OCI-LY3 (cell line): ENCODE measurements at regions not wholly inside any gene's neighbourhood (a gene's known extent, or its start where the extent isn't known, plus 50 kb on each side); places are given as distances from the start of the nearest gene placed in this dataset.

ENCODE experiments used
- H2AFZ ChIP-seq: fragments of 200-600, 300-600 bp; shearing (Covaris generic); 2 replicates; pipeline ENCODE4 v1.6.0; 2014; ENCODE audit warnings: antibody characterized with exemption, low read depth, low read length
- H3K27ac ChIP-seq: fragments of 200-600, 300-600 bp; sonication (generic); 2 replicates; pipeline ENCODE4 v1.5.1; 2014; ENCODE audit warnings: mild to moderate bottlenecking, low read length, moderate library complexity, mixed read lengths
- H3K27me3 ChIP-seq: fragments of 200-600, 300-600 bp; sonication (generic); 2 replicates; pipeline ENCODE4 v1.6.1; 2014; ENCODE audit warnings: low read depth, low read length, mixed read lengths
- H3K36me3 ChIP-seq: fragments of 200-600, 300-600 bp; sonication (generic); replicated peaks from 2 replicates; pipeline ENCODE3; 2014; ENCODE audit warnings: low read depth, low read length, mixed read lengths
- H3K4me1 ChIP-seq: fragments of 300-600, 200-600 bp; sonication (generic); 2 replicates; pipeline ENCODE4 v1.6.1; 2014; ENCODE audit warnings: low read length, mixed read lengths
- H3K4me2 ChIP-seq: fragments of 200-600, 300-600 bp; sonication (generic); 2 replicates; pipeline ENCODE4 v1.6.1; 2014; ENCODE audit warnings: low read length, mixed read lengths
- H3K4me3 ChIP-seq: fragments of 300-600, 200-600 bp; sonication (generic); 2 replicates; pipeline ENCODE4 v1.5.1; 2014; ENCODE audit warnings: antibody characterized with exemption, mild to moderate bottlenecking, low read length, moderate library complexity
- H3K79me2 ChIP-seq: fragments of 300-600, 200-600 bp; shearing (Covaris generic); 2 replicates; pipeline ENCODE4 v1.6.1; 2014; ENCODE audit warnings: mild to moderate bottlenecking, low read length, mixed read lengths
- H3K9ac ChIP-seq: fragments of 300-600, 200-600 bp; shearing (Covaris generic); 2 replicates; pipeline ENCODE4 v1.6.0; 2014; ENCODE audit warnings: mild to moderate bottlenecking, low read length, moderate library complexity
- H3K9me3 ChIP-seq: fragments of 200-600, 300-600 bp; shearing (Covaris generic); 2 replicates; pipeline ENCODE4 v1.6.1; 2014; ENCODE audit warnings: low read length, mixed read lengths; ENCODE audit not compliant: insufficient read depth
- H4K20me1 ChIP-seq: fragments of 200-600, 300-600 bp; sonication (generic); 2 replicates; pipeline ENCODE4 v1.6.1; 2016; ENCODE audit warnings: low read length, mixed read lengths; ENCODE audit not compliant: insufficient read depth
- CTCF ChIP-seq: fragments of 200-600, 300-600 bp; sonication (generic); IDR thresholded peaks from 2 replicates; pipeline ENCODE4 v1.5.1; 2014; ENCODE audit warnings: antibody characterized with exemption, low read length, low read depth
- EZH2phosphoT487 ChIP-seq: fragments of 200-600 bp; shearing (Covaris generic); IDR thresholded peaks from 2 replicates; pipeline ENCODE4 v1.6.1; 2018; ENCODE audit warnings: antibody characterized with exemption, mixed run types, low read depth

- Histone ChIP-seq H3K27ac (no peak overlapping the region), H3K4me3 (no peak overlapping the region), H4K20me1 (no peaks in the 10 kb centered on the region), H3K9ac (no peak overlapping the region), H3K27me3 (no peaks in the 10 kb centered on the region), H3K9me3 (no peaks in the 10 kb centered on the region), H3K36me3 (no peaks in the 10 kb centered on the region), H3K4me2 (no peak overlapping the region), H3K79me2 (no peaks in the 10 kb centered on the region), H3K4me1 (no peaks in the 10 kb centered on the region), H2AFZ (no peak overlapping the region)
- TF ChIP-seq CTCF (no peak), EZH2phosphoT487 (no peak)
These were observed 156.1 kb upstream of the PTPRK start for GRCh38 chr6:128676456-128676855.

GRCh38 chr6:128672023-128672422 is 151.6 kb upstream of the PTPRK start:
- no peaks in the 10 kb centered on the region for H3K79me2 ChIP-seq
- H3K4me2 ChIP-seq: no peak overlapping the region
- H4K20me1 ChIP-seq: no peaks in the 10 kb centered on the region
- H2AFZ ChIP-seq: no peak overlapping the region
- no peaks in the 10 kb centered on the region for H3K27me3 ChIP-seq
- H3K4me3 ChIP-seq: no peak overlapping the region
- H3K27ac ChIP-seq: no peak overlapping the region
- H3K9me3 ChIP-seq: no peaks in the 10 kb centered on the region
- H3K4me1 ChIP-seq: peaks cover 5% of the 10 kb centered on the region; the same call in 1 of the 2 replicates
- H3K9ac ChIP-seq: no peak overlapping the region
- TF ChIP-seq EZH2phosphoT487 (no peak), CTCF (no peak)
- no peaks in the 10 kb centered on the region for H3K36me3 ChIP-seq

- Histone ChIP-seq H3K4me3 (no peak overlapping the region), H2AFZ (no peak overlapping the region), H3K4me2 (no peak overlapping the region)
These were observed 147.0 kb upstream of the PTPRK start for GRCh38 chr6:128667339-128667858.

GRCh38 chr6:128666405-128666804 is 146.0 kb upstream of the PTPRK start:
- Histone ChIP-seq H3K79me2 (no peaks in the 10 kb centered on the region), H3K9ac (no peak overlapping the region), H2AFZ (no peak overlapping the region), H3K4me2 (no peak overlapping the region), H4K20me1 (no peaks in the 10 kb centered on the region), H3K4me1 (peaks cover 5% of the 10 kb centered on the region; the same call in 1 of the 2 replicates), H3K36me3 (no peaks in the 10 kb centered on the region), H3K27me3 (no peaks in the 10 kb centered on the region), H3K4me3 (no peak overlapping the region), H3K27ac (no peak overlapping the region), H3K9me3 (no peaks in the 10 kb centered on the region)
- no peak for TF ChIP-seq CTCF
- TF ChIP-seq EZH2phosphoT487: no peak

More at GRCh38 chr6:128667339-128667858, 147.0 kb upstream of the PTPRK start:
- Histone ChIP-seq H3K9ac (no peak overlapping the region), H3K9me3 (no peaks in the 10 kb centered on the region), H3K79me2 (no peaks in the 10 kb centered on the region), H3K27me3 (no peaks in the 10 kb centered on the region), H3K27ac (no peak overlapping the region), H3K36me3 (no peaks in the 10 kb centered on the region), H4K20me1 (no peaks in the 10 kb centered on the region), H3K4me1 (peaks cover 5% of the 10 kb centered on the region; the same call in 1 of the 2 replicates)
- no peak for TF ChIP-seq EZH2phosphoT487
- TF ChIP-seq CTCF: no peak
